GM18907 (cell line): ENCODE measurements at regions not wholly inside any gene's neighbourhood (a gene's known extent, or its start where the extent isn't known, plus 50 kb on each side); places are given as distances from the start of the nearest gene placed in this dataset.

ENCODE experiments used
- ATAC-seq: cut with Tn5 transposase; IDR thresholded peaks from one replicate; pipeline ENCODE4 v1.9.1; 2021; ENCODE audit warnings: mild to moderate bottlenecking, moderate library complexity; ENCODE audit not compliant: unreplicated experiment

DNA sequence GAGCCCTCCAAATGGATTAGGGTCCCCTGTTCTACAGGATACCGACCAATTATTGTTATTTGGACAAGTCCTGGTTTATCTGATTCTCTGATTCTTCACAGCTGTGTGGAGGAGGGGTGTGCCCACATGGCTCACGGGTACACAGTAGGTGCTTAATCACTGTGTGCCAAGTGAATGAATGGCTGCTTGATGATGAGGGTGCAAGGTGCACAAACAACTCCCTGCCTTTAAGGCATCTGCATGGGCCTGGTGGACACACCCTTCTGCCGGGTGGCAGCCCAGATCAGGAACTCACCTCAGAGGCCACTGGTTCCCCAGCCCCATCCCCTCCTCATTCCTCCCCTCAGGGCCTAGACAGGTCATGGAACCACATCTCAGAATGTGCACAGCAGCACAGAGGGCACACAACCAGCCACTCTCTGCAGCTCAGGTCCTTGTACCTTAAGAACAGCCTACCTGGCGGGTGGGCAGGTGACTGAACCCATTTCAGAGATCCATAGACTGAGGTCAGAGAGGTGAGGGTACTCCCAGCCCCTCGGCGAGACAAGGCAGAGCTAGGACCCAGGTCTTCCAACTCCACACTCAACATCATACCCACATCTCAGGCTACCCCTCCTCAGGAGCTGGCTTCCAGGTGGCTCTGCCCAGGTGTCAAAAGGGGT, 50.3 kb downstream of the SHANK2 start:
- no peak for ATAC-seq

DNA sequence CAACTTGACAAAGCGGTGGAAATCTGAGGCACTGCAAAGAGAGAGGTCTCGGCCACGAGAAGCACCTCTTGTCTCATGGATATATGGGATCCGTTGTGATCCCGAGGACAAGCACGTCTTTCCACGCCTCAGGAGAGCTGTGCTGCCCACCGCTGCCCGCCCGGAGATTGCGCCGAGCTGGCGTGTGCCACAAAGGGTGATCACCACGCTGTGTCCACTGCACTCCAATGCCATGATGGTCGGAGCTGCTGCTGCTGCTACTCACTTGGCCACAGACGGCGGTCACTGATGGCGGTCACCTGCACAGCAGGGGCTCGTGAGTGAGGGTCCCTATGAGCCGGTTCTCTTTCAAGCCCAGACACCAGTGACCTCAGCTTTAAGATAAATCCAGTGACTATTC, 51.1 kb downstream of the SHANK2 start:
- no peak for ATAC-seq

DNA sequence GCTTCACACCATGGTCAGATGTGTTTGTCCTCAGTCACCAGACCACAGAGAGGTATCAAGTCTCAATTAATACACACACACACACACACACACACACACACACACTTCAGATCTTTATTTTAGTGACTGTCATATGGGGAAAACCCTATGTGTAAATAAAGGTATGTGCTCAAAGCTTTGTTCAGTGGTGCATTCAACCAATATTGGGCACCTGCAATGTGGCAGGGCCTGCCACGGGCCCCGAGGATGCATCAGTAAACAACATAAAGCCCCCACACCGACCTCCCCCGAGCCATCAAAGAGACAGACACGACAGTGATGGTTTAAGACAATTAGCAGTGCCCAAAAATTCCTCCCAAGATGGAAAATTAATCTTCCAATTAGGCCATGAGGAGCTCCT, 51.6 kb downstream of the SHANK2 start:
- no peak for ATAC-seq

DNA sequence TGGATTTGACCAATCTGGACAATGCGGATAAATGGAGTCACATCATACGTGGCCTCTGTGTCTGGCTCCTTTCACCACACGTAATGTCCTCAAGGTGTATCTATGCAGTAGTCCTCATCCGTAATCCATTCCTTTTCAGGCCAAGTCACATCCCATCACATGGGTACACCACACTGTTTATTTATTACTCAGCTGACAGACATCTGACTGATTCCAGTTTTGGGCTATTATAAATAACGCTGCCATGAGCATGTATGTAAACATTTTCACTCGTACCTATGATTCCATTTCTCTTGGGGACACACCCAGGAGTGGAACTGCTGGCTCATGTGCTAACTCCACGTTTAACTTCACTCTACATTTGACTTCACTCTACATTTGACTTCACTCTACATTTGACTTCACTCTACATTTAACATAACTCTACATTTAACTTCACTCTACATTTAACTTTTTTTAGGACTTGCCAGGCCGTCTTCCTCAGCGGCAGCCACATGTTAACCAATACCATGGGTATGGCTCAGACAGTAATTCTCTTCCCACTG, 52.1 kb downstream of the SHANK2 start:
- no peak for ATAC-seq

DNA sequence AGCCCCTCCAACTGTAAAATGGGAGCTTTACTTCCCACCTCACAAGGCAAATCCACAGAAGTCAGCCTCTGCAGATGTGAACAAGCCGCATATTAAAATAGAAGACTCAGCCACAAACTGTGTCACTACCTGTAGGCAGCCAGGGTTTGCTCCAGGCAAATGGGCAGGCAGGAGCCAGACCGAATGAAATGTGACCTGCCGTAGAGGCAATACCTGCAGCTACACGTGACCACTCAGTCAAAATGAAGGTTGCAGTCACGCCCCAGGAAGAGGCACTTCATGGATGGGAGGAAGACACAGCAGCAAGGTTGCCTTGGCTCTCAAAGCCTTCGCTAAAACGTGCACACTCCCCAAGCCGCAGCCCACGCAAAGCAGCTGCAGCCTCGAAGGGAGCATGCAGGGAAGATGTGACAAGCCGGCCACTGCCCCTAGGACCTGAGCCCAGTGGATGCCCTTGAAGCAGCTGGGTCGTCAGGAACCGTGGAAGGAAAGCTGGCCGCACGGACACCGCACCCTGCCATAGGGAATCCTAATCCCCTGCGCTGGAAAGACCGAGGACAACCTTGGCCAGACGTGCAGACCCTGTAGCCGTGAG, 53.1 kb downstream of the SHANK2 start:
- no peak for ATAC-seq

DNA sequence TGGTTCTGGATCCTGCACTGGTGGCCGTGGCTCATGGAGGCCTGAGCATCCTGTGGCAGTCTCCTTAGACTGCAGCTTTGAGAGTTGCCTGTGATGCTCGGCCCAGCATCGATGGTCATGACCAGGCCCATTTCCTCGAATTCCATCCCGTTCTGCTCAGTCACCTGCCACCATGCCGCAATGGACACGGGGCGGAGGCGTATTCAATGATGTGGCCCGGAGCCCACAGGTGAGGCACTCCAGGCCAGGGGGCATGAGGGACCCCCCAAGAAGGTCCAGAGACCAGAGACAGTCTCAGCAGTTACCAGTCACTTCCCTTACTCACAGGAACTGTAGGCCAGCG, 53.6 kb downstream of the SHANK2 start:
- no peak for ATAC-seq

DNA sequence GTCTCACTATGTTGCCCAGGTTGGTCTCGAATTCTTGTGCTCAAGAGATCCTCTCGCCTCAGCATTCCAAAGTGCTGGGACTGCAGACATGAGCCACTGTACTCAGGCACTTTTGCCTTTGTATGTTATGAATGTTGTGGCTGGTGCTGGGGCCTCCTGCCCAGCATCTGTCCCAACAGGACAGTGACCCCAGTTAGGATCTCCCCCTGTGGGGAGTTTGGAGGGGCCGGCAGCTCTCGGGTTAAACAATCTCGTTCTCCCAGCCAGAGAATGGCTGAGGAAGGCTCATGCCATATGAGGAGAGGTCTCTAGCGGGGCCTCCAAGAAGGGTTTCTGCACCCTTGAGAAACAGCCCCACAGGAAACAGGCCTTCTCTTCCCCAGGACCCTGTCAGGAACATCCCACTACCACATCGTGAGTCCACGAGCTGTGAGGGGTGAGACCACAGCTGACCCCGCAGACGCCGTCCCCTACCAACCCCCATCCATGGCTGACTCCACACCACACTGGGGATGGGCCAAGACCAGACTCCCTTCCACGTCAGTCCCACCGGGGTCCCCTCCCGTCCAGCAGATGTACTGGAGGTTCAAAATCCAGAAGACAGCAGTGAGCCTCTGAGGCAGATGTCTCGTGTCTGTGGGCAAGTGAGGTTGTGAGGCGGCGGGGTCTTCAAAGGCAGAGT, 54.1 kb downstream of the SHANK2 start:
- no peak for ATAC-seq

DNA sequence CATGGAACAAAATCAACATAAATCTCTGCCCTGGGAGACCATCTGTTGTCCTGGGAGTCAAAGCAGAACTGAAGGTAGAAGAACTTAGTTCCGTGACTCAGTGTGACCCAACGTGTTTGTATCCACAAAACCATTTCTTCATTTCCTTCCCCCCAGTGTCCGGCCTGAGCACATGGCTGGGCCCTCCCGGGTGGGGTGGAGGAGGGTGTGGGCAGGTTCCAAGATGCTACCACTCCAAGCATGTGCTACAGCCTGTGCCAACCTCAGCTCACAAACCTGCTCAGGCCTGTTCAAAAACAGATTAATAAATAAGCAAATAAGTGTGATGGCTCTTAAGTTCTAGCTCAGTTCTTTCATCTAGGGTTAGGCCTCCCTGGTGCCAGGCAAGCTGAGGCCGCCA, 55.3 kb downstream of the SHANK2 start:
- ATAC-seq, result no peak

DNA sequence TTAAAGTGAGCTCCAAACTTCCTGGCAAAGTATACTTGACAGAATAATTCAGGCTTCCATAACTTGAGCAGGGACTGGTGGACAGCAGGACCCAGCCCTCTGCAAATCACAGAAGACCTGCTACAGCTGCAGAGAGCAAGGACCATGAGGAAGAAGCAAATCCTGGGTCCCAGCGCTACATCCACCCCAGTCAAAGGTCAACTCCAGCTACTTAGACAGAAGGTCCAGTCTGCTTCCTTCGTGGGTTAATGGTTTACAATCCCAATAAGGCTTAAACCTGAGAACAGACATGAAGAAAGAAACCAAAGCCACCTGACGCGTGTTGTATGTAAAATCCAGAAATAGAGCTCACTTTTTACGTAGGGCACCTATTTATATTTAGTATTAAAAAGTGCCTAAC, 57.7 kb downstream of the SHANK2 start:
- ATAC-seq, result no peak

DNA sequence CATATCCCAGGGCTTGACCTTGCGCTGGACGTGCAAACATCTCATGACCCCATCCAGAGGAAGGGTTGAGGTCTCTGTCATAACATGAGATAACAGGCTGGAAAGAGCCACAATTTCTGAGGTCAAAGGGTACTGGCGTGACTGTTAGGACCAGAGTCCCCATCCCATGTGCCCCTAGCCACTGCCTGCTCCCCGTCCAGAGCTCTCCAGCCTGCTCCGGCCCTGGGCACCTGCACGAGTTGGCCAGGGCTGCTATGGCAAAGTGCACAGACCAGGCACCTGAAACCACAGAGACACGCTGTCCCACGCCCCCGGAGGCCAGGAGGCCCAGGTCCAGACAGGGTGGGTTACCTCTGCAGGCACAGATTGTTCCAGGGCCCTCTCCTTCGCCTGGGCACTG, 58.9 kb downstream of the SHANK2 start:
- no peak for ATAC-seq

DNA sequence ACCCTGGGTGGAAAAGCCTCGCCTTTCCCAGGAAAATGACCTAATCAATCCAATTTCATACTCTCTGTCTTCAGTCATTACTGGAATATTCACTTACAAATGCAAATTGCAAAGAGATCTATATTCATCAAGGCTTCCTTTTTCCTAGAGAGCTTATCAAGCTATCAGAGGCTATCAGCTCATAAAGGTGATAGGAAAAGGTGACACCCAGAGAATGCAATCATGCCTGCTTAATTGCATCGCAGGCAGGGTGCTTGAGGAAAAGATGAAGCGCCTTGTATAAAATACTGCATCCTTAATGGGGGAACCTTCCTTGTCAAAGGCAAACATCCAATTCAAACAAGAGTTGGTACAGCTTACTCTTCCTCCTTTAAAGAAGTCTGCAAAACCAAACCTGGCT, 59.7 kb downstream of the SHANK2 start:
- ATAC-seq, result no peak

DNA sequence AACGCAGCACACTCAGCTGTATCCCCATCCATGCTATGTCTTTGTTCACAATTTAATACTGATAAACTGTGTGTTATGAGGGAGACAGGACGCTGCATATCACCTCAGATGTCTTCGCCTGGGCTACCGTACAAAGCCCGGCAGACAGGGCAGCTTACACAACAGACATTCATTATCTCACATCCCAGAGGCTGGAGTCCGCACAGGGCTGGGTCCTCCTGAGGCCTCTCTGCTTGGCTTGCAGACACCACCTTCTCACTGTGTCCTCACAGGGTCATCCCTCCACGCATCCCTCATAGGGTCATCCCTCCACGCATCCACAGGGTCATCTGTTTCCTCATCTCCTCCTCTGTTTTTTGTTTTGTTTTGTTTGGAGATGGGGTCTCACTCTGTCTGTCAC, 61.2 kb downstream of the SHANK2 start:
- ATAC-seq, result no peak

DNA sequence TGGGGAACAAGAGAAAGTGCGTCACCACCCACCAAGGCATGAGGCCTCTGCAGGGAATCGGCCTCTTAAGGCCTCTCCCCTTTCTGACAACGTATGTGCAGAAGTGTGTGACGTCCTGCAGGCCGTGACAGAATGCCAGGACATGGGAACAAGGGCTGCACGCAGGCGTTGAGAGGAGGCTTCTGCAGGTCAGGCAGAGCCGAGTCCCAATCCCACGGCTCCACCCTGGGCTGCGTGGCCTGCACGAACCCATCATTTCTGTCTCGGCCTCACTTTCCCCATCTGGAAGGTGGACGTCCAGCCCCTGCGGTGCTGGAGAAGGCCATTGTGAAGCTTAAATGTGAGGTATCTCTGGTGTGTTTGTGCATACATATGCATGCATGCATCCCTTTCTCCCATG, 61.8 kb downstream of the SHANK2 start:
- ATAC-seq, result no peak

DNA sequence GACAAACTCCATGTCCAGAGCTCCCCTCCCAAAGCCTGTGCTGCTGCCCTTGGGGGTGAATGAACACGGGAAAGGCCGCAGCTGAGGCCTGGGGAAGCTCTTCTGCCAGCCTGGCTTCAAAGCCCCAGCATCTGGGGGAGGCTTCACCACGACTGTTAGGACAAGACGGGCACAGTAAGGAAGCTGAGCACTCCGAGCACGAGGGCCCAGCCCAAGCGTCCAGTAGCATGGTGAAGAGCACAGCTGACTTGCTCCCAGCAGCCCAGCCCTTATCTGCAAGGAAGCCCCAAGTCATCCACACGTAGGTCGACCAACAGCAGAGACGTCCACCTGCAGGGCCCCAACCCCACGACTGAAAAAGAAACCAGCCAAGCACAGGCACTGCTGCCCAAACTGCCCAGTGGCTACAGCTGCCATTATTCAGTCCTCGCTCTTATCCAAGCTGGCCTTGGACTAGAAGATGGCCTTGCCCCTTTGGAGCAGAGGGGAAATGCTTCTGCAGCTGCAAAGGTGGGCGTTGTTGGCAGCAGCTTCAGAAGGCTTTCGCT, 62.5 kb downstream of the SHANK2 start:
- ATAC-seq, result no peak

DNA sequence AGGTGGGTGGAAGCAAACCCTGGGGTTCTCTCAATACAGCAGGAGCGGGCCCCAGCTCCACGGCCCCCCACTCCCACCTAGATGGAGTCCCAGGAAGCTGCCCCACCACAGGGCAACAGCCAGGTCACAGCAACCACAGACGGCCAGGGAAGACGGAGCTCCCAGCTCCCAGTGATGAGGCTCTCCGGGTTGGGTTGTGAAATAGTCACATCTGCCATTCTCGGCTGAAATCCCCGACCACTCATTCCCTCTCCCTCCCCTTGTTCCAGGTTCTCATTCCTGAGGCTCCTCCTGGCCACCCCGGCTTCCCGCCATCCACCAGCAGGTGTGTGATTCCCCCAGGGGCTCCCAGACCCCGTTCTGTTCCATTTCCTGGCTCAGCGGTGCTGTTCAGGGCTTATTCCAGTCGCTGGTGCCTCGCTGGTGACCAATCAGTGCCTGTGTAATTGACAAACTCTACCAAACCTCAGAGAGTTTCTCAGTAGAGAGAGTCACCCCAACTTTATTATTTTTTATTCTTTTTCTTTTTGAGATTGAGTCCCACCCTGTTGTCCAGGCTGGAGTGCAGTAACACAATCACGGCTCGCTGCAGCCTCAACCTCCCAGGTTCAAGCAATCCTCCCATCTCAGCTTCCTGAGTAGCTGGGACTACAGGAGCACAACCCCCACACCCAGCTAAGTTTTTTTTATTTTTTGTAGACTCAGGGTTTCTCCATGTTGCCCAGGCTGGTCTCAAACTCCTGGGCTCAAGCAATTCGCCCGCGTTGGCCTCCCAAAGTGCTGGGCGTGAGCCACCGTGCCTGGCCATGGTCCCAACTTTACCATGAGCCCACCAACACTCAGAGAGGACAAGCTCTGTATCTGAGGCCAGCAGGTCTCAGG, 63.2 kb downstream of the SHANK2 start:
- ATAC-seq, result no peak

DNA sequence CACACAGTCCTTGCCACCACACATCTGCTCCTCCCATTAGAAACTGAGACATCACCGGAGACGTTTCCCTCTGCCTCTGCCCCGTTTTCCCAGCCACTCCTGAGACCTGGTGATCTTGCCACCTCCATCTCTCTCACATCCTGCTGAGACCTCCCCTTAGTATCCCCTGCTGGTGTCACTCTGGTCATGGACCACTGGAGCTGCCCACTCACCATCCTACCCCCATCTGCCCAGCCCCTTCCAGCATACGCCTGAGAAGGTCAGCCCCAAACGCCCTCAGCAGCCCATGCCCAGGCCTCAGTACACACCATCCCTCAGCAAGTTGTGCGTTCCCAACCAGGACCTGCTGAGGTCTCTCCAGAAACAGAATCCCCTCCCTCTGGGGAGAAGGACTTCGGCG, 64.3 kb downstream of the SHANK2 start:
- no peak for ATAC-seq

DNA sequence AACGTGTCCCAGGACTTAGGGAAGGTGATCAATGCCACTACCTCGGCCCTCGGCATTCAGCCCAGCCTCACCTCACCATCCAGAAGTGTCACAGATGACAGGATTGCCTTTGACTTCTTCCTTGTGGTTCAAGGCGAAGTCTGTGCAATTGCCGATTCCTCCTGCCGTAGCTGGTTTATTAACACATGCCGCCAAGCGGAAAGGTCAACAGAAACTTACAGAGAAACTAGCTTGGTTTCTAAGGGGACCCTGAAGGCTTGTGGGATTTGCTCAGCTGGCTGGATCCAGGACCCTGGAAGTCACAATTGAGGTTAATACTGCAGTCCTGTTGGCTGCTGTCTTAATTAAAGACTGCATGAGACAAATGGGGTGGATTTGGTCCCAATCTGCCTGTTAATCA, 65.6 kb downstream of the SHANK2 start:
- no peak for ATAC-seq

DNA sequence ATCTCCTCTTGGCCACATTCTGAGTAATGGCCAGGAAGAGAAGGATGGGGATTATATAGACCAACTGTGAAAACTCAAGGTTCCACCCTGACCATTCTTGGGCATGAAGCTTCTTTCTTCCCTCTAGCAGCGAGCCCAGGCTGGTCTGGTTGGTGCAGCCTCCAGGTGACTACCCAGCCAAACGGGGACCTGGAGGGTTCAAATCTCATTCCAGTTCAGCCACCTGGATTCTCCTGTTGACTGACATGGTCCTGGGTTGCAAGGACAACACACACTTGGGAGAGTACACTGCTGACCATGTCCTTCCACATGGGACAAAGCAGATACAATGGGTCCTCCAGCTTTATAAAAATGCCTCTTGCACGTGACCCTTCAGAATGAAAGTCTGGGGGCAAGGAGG, 67.0 kb downstream of the SHANK2 start:
- ATAC-seq, result no peak

DNA sequence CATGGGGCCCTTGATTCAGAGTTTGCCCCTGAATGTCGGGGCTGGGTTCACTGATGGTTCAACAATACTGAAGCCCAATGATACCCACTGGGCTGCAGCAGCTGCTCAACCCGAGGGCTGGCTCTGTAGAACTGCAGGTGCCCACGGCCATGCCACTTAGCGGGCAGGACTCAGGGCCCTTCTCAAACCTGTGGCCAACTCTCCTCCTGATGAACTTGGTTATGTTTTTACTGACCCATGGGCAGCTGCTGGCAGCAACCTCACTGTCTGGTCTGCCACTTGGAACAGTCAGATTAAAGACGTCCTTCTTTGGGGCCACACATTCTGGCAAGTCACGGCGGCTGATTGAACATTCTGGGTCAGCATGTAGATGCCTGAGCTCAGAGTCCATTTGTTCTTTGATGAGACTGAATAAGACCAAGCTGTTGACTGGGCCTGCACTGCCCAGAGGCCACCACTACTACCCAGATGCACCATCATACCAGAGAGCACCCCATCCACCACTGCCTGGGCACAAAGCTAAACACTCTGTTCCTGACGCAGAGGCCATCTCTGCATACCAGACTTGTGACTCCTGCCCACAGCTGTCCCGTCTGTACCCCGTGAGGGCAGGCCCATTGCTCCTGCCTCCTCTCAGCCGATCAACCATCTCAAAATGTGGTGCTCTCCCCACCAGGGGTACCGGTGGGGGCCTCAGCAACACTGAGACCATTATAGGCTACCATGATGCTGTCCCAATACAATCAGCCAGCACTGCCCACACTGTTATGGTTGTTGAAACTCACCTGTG, 67.8 kb downstream of the SHANK2 start:
- no peak for ATAC-seq

DNA sequence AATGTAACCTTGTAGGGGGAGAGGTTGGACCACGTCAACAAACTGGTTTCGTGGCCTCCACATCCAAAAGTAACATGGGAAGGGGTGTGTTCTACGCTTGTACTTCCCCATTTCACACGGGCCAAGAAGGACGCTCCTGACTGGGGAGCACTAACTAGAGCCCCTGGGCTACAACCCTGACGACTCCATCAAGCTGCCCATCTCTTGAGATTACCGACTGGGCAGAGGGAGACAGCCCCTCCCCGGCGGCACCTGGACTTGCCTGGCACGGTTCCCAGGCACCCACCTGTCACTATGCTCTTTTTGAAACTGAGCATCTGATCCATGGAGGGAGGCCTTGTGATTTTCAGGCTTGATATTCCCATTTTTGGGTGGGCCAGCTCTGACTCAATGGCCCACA, 68.5 kb downstream of the SHANK2 start:
- ATAC-seq, result no peak
